ENCODE measurements at regions not wholly inside any gene's neighbourhood (a gene's known extent, or its start where the extent isn't known, plus 50 kb on each side); places are given as distances from the start of the nearest gene placed in this dataset.
A peak's percentile ranks its signal among the peaks of the same experiment; 100 is the strongest.
"Not testable (repeated sequence)": the region's sequence is repeated elsewhere in the genome, so short reads cannot be mapped to it uniquely, and the experiment has no call there.

DNA sequence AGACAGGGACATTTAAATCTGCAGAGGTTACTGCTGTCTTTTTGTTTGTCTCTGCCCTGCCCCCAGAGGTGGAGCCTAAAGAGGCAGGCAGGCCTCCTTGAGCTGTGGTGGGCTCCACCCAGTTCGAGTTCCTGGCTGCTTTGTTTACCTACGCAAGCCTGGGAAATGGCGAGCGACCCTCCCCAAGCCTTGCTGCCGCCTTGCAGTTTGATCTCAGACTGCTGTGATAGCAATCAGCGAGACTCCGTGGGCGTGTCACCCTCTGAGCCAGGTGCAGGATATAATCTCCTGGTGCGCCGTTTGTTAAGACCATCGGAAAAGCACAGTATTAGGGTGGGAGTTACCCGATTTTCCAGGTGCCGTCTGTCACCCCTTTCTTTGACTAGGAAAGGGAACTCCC, 93.3 kb downstream of the ANKRD30BL start:
- H3K4me3 ChIP-seq (ENCODE audit: low read depth, low read length), result not testable (repeated sequence)

- not testable (repeated sequence) for H3K4me3 ChIP-seq (ENCODE audit: low read depth, low read length)
Observed at GRCh38 chr2:132065391-132065790, 96.4 kb downstream of the ANKRD30BL start.

- H3K4me3 ChIP-seq (ENCODE audit: low read depth, low read length), result not testable (repeated sequence)
Observed at GRCh38 chr2:132039609-132040236, 122.0 kb downstream of the ANKRD30BL start.

GRCh38 chr2:132038883-132039235, 122.9 kb downstream of the ANKRD30BL start:
- not testable (repeated sequence) for H3K4me3 ChIP-seq (ENCODE audit: low read depth, low read length)

- TF ChIP-seq, protein P1, sequence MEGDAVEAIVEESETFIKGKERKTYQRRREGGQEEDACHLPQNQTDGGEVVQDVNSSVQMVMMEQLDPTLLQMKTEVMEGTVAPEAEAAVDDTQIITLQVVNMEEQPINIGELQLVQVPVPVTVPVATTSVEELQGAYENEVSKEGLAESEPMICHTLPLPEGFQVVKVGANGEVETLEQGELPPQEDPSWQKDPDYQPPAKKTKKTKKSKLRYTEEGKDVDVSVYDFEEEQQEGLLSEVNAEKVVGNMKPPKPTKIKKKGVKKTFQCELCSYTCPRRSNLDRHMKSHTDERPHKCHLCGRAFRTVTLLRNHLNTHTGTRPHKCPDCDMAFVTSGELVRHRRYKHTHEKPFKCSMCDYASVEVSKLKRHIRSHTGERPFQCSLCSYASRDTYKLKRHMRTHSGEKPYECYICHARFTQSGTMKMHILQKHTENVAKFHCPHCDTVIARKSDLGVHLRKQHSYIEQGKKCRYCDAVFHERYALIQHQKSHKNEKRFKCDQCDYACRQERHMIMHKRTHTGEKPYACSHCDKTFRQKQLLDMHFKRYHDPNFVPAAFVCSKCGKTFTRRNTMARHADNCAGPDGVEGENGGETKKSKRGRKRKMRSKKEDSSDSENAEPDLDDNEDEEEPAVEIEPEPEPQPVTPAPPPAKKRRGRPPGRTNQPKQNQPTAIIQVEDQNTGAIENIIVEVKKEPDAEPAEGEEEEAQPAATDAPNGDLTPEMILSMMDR (IDR thresholded peaks at IDR 0.05; ENCODE audit: low read depth, low read length), result no peak
- peak overlapping the region; percentile 49 for H3K4me3 ChIP-seq (ENCODE audit: low read depth, low read length)
Observed at GRCh38 chr2:132038179-132038882, 123.4 kb downstream of the ANKRD30BL start.

DNA sequence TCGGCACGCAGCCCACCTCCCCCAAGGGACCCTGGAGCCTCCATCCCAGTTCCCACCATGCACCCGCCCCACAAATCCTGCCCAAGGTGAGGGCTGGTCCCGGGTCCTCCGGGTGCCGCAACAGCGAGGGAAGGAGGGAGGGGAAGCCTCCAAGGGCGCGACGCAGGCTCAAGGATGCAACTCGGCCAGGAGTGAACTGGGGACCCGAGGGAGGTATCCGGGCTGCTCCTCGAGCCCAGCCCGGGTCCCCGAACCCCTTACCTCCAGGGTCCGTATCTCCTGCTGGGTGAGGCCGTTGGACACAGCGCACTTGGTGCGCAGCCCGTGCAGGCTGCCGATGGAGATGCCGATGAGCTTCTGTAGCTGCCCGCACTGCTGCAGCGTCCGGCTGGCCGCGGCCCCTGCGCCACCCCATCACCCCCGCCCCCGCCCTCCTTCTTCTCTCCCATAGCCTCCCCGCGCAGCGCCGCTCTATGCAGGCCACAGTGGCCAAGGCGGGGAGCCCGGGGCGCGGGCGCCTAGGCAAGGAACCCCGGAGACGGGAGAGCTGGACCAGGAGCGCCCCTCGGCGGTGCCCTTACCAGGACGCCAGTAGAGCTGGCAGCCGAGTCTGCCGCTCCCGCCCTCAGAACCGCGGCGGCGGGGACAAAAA, 124.1 kb downstream of the ANKRD30BL start:
- peak overlapping the region; percentile 49 for H3K4me3 ChIP-seq (ENCODE audit: low read depth, low read length)
- TF ChIP-seq, protein P1 (IDR thresholded peaks at IDR 0.05; ENCODE audit: low read depth, low read length), result no peak

GRCh38 chr2:132034646-132035045, 127.1 kb downstream of the ANKRD30BL start:
- TF ChIP-seq, protein P1 (IDR thresholded peaks at IDR 0.05; ENCODE audit: low read depth, low read length), result no peak
- H3K4me3 ChIP-seq (ENCODE audit: low read depth, low read length), result no peak overlapping the region

- TF ChIP-seq, protein P1 (IDR thresholded peaks at IDR 0.05; ENCODE audit: low read depth, low read length), result no peak
- no peak overlapping the region for H3K4me3 ChIP-seq (ENCODE audit: low read depth, low read length)
Observed at GRCh38 chr2:132033949-132034348, 127.8 kb downstream of the ANKRD30BL start.

DNA sequence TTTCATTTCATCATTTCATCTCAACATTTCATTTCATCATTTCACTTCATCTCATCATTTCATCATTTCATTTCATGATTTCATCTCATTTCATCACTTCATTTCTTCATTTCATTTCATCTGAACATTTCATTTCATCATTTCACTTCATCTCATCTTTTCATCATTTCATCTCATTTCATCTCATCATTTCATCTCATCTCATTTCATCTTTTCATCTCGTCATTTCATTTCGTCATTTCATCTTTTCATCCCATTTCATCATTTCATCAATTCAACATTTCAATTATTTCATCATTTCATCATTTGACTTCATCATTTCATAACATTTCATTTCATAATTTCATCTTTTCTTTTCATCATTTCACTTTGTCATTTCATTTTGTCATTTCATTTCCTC, 128.4 kb downstream of the ANKRD30BL start:
- TF ChIP-seq, protein P1 (IDR thresholded peaks at IDR 0.05; ENCODE audit: low read depth, low read length), result no peak
- no peak overlapping the region for H3K4me3 ChIP-seq (ENCODE audit: low read depth, low read length)

DNA sequence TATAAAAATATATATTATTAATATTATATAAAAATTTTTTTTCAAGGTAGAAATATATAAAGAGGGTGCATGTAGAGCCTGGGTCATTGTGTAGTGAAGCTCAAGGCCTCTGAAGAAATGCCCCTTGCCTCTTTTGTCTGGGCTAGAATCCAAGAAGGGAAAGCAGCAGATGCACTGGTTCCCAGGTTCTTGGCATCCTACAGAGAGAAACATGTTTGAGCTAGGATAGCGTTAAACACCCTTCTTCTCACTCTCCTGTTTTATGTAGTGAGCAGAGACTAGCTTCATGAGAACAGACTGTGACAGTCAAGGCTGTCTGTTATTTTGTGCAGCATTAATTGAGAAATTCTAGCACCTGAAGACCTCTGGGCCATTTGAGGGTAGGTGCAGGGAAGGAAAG, 149.7 kb downstream of the ANKRD30BL start:
- not testable (repeated sequence) for H3K4me3 ChIP-seq (ENCODE audit: low read depth, low read length)
